ENCODE measurements at regions not wholly inside any gene's neighbourhood (a gene's known extent, or its start where the extent isn't known, plus 50 kb on each side); places are given as distances from the start of the nearest gene placed in this dataset.

GRCh38 chr14:34007902-34008301, 57.0 kb upstream of the EGLN3 start:
- no peak for ATAC-seq

- ATAC-seq: no peak
Observed at GRCh38 chr14:34005901-34006300, 55.0 kb upstream of the EGLN3 start.

- ATAC-seq: no peak
Observed at GRCh38 chr14:34004881-34005280, 54.0 kb upstream of the EGLN3 start.

GRCh38 chr14:34003691-34004090, 52.8 kb upstream of the EGLN3 start:
- no peak for ATAC-seq

- no peak for ATAC-seq
Observed at GRCh38 chr14:34003082-34003668, 52.3 kb upstream of the EGLN3 start.

Measured in activated CD4-positive, CD25-positive, alpha-beta regulatory T cell treated with anti-CD3 and anti-CD28 coated beads, Interleukin-2, amount 50 U/mL, for 24 hours (primary cell).